ENCODE measurements at regions not wholly inside any gene's neighbourhood (a gene's known extent, or its start where the extent isn't known, plus 50 kb on each side); places are given as distances from the start of the nearest gene placed in this dataset.

- TF ChIP-seq TAF1 (IDR thresholded peaks at IDR 0.05; ENCODE audit: control insufficient read depth, extremely low read depth, insufficient read depth, low read length, severe bottlenecking) (no peak), NFE2L1 (tag; IDR thresholded peaks at IDR 0.05; ENCODE audit: borderline replicate concordance, low read depth) (no peak), ELK3 (CRISPR knock-in tag; IDR thresholded peaks at IDR 0.05) (no peak), HDAC8 (tag; IDR thresholded peaks at IDR 0.05) (no peak), MLLT1 (IDR thresholded peaks at IDR 0.05) (no peak), HNRNPK (IDR thresholded peaks at IDR 0.05; ENCODE audit: low read depth, low read length, poor library complexity, severe bottlenecking) (no peak), ZNF280A (IDR thresholded peaks at IDR 0.05; ENCODE audit: low read depth, partially characterized antibody) (no peak)
These were observed 542.9 kb downstream of the PRELID2 start (continued) for GRCh38 chr5:145292278-145292677.

Data from K562 (cell line).